GM18498 (cell line): ENCODE measurements at regions not wholly inside any gene's neighbourhood (a gene's known extent, or its start where the extent isn't known, plus 50 kb on each side); places are given as distances from the start of the nearest gene placed in this dataset.

Source experiments
- ATAC-seq: cut with Tn5 transposase; IDR thresholded peaks from one replicate; pipeline ENCODE4 v1.9.1; 2021; ENCODE audit warnings: mild to moderate bottlenecking, moderate library complexity; ENCODE audit not compliant: unreplicated experiment

GRCh38 chr16:62585041-62585545, 548.9 kb upstream of the CDH8 start:
- no peak for ATAC-seq

- ATAC-seq, result no peak
Observed at GRCh38 chr16:62583414-62583813, 547.2 kb upstream of the CDH8 start.

- no peak for ATAC-seq
Observed at GRCh38 chr16:62573466-62573865, 537.2 kb upstream of the CDH8 start.

- no peak for ATAC-seq
Observed at GRCh38 chr16:62568926-62569325, 532.7 kb upstream of the CDH8 start.

- ATAC-seq, result no peak
Observed at GRCh38 chr16:62565706-62566105, 529.5 kb upstream of the CDH8 start.

- no peak for ATAC-seq
Observed at GRCh38 chr16:62564291-62564690, 528.1 kb upstream of the CDH8 start.

GRCh38 chr16:62562121-62562520, 525.9 kb upstream of the CDH8 start:
- no peak for ATAC-seq

GRCh38 chr16:62549875-62550274, 513.6 kb upstream of the CDH8 start:
- no peak for ATAC-seq

- no peak for ATAC-seq
Observed at GRCh38 chr16:62548095-62548494, 511.9 kb upstream of the CDH8 start.

- no peak for ATAC-seq
Observed at GRCh38 chr16:62546701-62547100, 510.5 kb upstream of the CDH8 start.

- no peak for ATAC-seq
Observed at GRCh38 chr16:62545039-62545438, 508.8 kb upstream of the CDH8 start.

GRCh38 chr16:62543516-62543915, 507.3 kb upstream of the CDH8 start:
- no peak for ATAC-seq

GRCh38 chr16:62539657-62540056, 503.4 kb upstream of the CDH8 start:
- no peak for ATAC-seq

GRCh38 chr16:62530426-62530825, 494.2 kb upstream of the CDH8 start:
- no peak for ATAC-seq

GRCh38 chr16:62516001-62516400, 479.8 kb upstream of the CDH8 start:
- no peak for ATAC-seq

GRCh38 chr16:62503073-62503472, 466.8 kb upstream of the CDH8 start:
- ATAC-seq, result no peak

- no peak for ATAC-seq
Observed at GRCh38 chr16:62478903-62479458, 442.7 kb upstream of the CDH8 start.

GRCh38 chr16:62477796-62478195, 441.6 kb upstream of the CDH8 start:
- no peak for ATAC-seq

GRCh38 chr16:62475573-62475972, 439.3 kb upstream of the CDH8 start:
- ATAC-seq, result no peak

GRCh38 chr16:62462971-62463370, 426.7 kb upstream of the CDH8 start:
- no peak for ATAC-seq

GRCh38 chr16:62450291-62450690, 414.1 kb upstream of the CDH8 start:
- ATAC-seq, result no peak

- ATAC-seq, result no peak
Observed at GRCh38 chr16:62445909-62446308, 409.7 kb upstream of the CDH8 start.

GRCh38 chr16:62424206-62424605, 388.0 kb upstream of the CDH8 start:
- ATAC-seq, result no peak
